ENCODE measurements at regions not wholly inside any gene's neighbourhood (a gene's known extent, or its start where the extent isn't known, plus 50 kb on each side); places are given as distances from the start of the nearest gene placed in this dataset.

- DNase-seq (ENCODE audit: low read depth in 1 of 2, low spot score in 1 of 2): no peak
- no peak for TF ChIP-seq JUND (IDR thresholded peaks at IDR 0.05; ENCODE audit: low read depth)
- in situ Hi-C loops (cut with HindIII; ENCODE audit: low pct_unique_long_range_greater_than_20kb, low sequenced_read_pairs): no loop called here
Observed at GRCh38 chr7:21346297-21346696, 81.6 kb upstream of the SP4 start.

DNA sequence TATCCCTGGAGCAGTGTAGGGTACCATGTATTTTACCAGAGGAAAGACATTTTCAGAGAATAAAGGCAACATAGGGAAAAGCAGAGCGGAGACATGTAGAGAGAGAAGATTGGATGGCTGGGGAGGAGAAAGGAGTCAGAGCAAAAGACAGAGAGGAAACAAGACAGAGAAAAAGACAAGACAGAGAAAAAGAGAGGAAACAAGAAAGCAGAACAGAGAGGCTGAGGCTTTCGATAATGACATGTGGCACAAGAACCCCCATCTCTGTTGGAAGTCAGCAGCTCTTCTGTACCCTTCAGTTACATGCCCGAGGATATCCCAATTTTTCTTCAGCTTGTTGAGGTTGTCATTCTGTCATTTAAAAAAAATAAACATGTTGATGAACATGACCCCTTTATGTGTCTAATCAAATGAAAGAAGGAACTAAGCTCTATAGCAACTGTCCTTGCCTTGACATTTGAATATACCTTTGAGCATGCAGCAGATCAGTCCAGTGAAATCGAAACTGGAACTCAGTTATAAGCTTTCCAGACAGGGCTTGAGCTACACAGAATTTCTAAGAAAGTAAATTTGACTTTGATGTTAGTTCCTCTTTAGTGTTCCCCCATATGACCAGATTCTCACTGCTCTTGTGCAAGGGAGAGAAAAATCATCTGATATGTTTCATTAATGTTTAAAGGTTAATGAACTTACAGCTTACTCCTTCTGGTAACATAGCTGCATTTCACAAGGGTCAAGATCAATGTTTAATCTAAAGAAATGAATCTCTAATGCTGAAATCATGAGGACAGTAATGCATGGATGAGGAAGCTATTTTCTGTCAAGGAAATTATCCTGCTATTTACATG lies 75.1 kb upstream of the SP4 start:
- DNase-seq (ENCODE audit: low read depth in 1 of 2, low spot score in 1 of 2): no peak
- TF ChIP-seq JUND (IDR thresholded peaks at IDR 0.05; ENCODE audit: low read depth): no peak
- in situ Hi-C loops (cut with HindIII; ENCODE audit: low pct_unique_long_range_greater_than_20kb, low sequenced_read_pairs): no loop called here

DNA sequence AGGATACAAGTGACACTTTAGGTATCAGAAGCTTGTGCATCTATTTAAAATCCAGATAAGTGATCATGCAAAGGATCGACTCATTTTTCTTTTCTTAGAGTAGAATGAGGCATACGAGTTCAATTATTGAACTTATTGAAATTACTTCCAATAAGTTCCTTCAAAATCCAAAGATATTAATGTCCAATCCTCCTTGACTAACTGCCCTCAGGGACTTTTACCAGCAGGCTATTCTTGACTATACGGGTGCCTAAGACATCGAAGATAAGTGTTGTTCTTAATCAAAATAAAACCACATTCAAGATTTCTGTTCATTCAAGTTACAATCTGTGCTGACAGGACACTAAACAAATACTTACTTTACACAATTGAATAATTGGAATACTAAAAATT lies 74.5 kb upstream of the SP4 start:
- in situ Hi-C loops (cut with HindIII; ENCODE audit: low pct_unique_long_range_greater_than_20kb, low sequenced_read_pairs): no loop called here
- no peak for TF ChIP-seq JUND (IDR thresholded peaks at IDR 0.05; ENCODE audit: low read depth)
- DNase-seq (ENCODE audit: low read depth in 1 of 2, low spot score in 1 of 2): no peak

DNA sequence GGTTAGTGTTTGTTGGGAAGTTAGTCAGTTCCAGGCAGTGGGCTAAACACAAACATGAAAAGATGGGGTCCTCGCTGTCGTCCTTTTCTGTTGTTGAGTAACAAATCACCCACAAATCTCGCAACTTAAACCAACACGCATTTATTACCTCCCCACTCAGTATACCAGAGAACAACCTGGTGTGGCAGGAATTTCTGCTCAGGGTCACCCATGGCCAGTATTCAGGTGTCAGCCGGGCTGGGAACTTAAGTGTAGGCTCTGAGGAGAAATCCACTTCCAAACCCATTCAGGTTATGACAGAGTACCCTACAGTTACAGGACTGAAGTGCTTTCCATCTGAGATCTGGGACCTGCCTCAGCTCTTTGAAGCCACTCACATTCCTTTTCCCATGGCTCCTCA lies 73.6 kb upstream of the SP4 start:
- DNase-seq (ENCODE audit: low read depth in 1 of 2, low spot score in 1 of 2): no peak
- TF ChIP-seq JUND (IDR thresholded peaks at IDR 0.05; ENCODE audit: low read depth): no peak
- in situ Hi-C loops (cut with HindIII; ENCODE audit: low pct_unique_long_range_greater_than_20kb, low sequenced_read_pairs): no loop called here

GRCh38 chr7:21355406-21355874 lies 72.4 kb upstream of the SP4 start:
- in situ Hi-C loops (cut with HindIII; ENCODE audit: low pct_unique_long_range_greater_than_20kb, low sequenced_read_pairs): no loop called here
- no peak for TF ChIP-seq JUND (IDR thresholded peaks at IDR 0.05; ENCODE audit: low read depth)
- DNase-seq (ENCODE audit: low read depth in 1 of 2, low spot score in 1 of 2): no peak

- no peak for DNase-seq (ENCODE audit: low read depth in 1 of 2, low spot score in 1 of 2)
- TF ChIP-seq JUND (IDR thresholded peaks at IDR 0.05; ENCODE audit: low read depth): no peak
- in situ Hi-C loops (cut with HindIII; ENCODE audit: low pct_unique_long_range_greater_than_20kb, low sequenced_read_pairs): no loop called here
Observed at GRCh38 chr7:21356616-21357015, 71.3 kb upstream of the SP4 start.

- in situ Hi-C loops (cut with HindIII; ENCODE audit: low pct_unique_long_range_greater_than_20kb, low sequenced_read_pairs): no loop called here
- DNase-seq (ENCODE audit: low read depth in 1 of 2, low spot score in 1 of 2): no peak
- no peak for TF ChIP-seq JUND (IDR thresholded peaks at IDR 0.05; ENCODE audit: low read depth)
Observed at GRCh38 chr7:21357151-21358097, 70.5 kb upstream of the SP4 start.

DNA sequence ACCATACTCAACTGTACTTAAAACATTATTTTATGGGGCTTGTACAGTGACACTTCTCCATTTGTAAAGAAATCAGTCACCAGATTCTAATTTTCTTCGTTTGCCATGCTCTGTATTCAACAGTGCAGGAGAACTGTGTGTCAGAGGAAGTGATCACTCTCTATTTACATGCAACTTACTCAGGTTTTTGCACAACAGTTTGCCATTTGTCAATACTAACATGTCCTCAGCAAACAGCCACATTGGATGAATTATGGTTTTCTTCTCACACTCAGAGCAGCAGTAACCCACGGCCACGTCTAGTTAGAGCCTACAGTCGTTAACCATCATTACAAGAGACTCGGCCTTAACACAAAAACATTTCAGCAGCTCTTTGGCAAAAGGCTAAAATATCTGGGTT lies 69.2 kb upstream of the SP4 start:
- in situ Hi-C loops (cut with HindIII; ENCODE audit: low pct_unique_long_range_greater_than_20kb, low sequenced_read_pairs): no loop called here
- TF ChIP-seq JUND (IDR thresholded peaks at IDR 0.05; ENCODE audit: low read depth): no peak
- no peak for DNase-seq (ENCODE audit: low read depth in 1 of 2, low spot score in 1 of 2)

GRCh38 chr7:21359163-21359562 lies 68.7 kb upstream of the SP4 start:
- no peak for TF ChIP-seq JUND (IDR thresholded peaks at IDR 0.05; ENCODE audit: low read depth)
- no peak for DNase-seq (ENCODE audit: low read depth in 1 of 2, low spot score in 1 of 2)
- in situ Hi-C loops (cut with HindIII; ENCODE audit: low pct_unique_long_range_greater_than_20kb, low sequenced_read_pairs): no loop called here

GRCh38 chr7:21361413-21362125 lies 66.3 kb upstream of the SP4 start:
- in situ Hi-C loops (cut with HindIII; ENCODE audit: low pct_unique_long_range_greater_than_20kb, low sequenced_read_pairs): no loop called here
- no peak for TF ChIP-seq JUND (IDR thresholded peaks at IDR 0.05; ENCODE audit: low read depth)
- no peak for DNase-seq (ENCODE audit: low read depth in 1 of 2, low spot score in 1 of 2)

- DNase-seq (ENCODE audit: low read depth in 1 of 2, low spot score in 1 of 2): no peak
- in situ Hi-C loops (cut with HindIII; ENCODE audit: low pct_unique_long_range_greater_than_20kb, low sequenced_read_pairs): no loop called here
- TF ChIP-seq JUND (IDR thresholded peaks at IDR 0.05; ENCODE audit: low read depth): no peak
Observed at GRCh38 chr7:21364801-21365271, 63.0 kb upstream of the SP4 start.

DNA sequence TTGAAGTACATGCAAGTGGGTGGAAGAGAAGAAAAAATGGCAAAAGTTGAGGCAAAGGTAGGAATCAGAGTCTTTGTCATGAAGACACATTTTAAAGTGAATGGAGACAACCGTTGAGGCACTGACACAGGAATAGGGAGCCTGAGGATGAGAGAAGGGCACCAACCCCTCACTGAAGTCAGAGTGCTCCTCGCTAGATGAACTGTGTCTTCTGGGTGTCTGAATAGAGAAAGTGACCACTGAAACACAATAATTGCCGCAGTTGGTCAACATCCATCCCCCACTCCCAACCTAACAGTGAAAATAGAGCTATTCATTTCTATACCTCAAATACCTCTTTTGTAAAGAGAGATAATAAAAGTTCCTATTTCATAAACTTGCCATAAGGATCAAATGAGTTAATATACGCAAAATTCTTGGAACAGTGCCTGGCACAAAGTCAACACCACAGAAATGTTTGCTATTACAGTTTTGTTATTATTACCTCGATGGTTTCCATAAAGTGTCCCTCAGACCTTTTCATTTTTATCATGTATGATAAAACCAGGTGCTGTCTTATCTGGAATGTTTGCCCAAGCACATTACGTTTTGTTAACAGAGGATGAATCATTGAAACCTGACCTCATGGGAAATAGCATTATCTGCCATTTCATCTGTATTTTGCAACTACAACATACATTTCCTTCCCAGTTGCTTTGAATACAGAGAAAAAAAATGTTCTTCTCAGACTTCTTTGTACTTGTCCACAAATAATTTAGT lies 61.8 kb upstream of the SP4 start:
- peak in 1 of 2 experiments; percentile 72 for DNase-seq (ENCODE audit: low read depth in 1 of 2, low spot score in 1 of 2)
- in situ Hi-C loops (cut with HindIII; ENCODE audit: low pct_unique_long_range_greater_than_20kb, low sequenced_read_pairs): no loop called here
- TF ChIP-seq JUND (IDR thresholded peaks at IDR 0.05; ENCODE audit: low read depth): no peak
